ENCODE measurements at regions not wholly inside any gene's neighbourhood (a gene's known extent, or its start where the extent isn't known, plus 50 kb on each side); places are given as distances from the start of the nearest gene placed in this dataset.

GRCh38 chr10:31707093-31708039, 221.3 kb downstream of the ARHGAP12 start:
- POLR2A ChIA-PET, result interaction anchor here (0.7 to 0.9 kb wide), 3 partner anchors 43 to 577 kb away, joined by 3 to 5 read pairs (median 4); no protein-coding TSS in a partner anchor
- DNase-seq, result peak; percentile 62
- peaks cover 3% of the 10 kb centered on the region for H3K27me3 Mint-ChIP-seq
- peak overlapping the region; percentile 31 for H3K4me3 Mint-ChIP-seq
- peaks cover 26% of the 10 kb centered on the region for H3K9me3 Mint-ChIP-seq
- H3K4me1 Mint-ChIP-seq, result peaks cover 32% of the 10 kb centered on the region
- peaks cover 6% of the 10 kb centered on the region for H3K36me3 Mint-ChIP-seq (ENCODE audit: low read depth)
- CTCF ChIA-PET, result interaction anchor here (0.7 kb wide), 1 partner anchor 22 kb away, joined by 4 read pairs; no protein-coding TSS in a partner anchor
- peak overlapping the region; percentile 78 for H3K27ac Mint-ChIP-seq

DNA sequence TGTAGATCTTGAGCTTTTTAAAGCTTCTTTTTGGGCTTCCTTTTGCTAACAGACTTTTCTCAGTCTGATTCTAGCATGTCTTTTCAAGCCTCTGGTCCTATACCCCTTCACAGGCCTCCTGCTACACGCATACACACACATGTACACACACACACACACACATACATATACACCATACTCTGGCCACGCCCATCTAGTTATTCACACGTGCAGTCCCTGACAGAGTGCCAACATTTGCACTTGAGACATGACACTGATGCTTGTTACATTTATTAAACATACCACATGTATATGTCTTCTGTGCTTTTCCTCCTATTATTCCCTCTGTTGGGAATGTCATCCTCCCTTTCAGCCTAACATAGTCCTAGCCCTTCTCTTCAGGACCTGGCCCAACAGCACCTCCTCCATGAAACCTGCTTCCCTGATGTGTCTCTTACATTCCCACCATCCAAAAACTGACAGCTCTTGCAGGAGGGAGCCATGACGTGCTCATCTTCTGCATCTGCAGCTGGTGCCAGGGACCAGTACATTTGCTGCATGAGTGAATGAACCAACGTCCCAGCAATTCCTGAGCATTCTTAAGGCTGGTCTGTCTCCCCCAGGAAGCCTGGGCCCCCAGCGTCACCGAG, 222.1 kb downstream of the ARHGAP12 start:
- ChIA-PET POLR2A (interaction anchor here (0.9 kb wide), 1 partner anchor 54 kb away, joined by 5 read pairs; no protein-coding TSS in a partner anchor), CTCF (interaction anchor here (0.7 kb wide), 1 partner anchor 23 kb away, joined by 4 read pairs; no protein-coding TSS in a partner anchor)
- peak overlapping the region; percentile 2 for H3K27ac Mint-ChIP-seq

GRCh38 chr10:31705136-31705535, 223.5 kb downstream of the ARHGAP12 start:
- no peak for DNase-seq
- H3K4me3 Mint-ChIP-seq, result no peak overlapping the region
- ChIA-PET POLR2A (no interaction called here), CTCF (no interaction called here)
- H3K36me3 Mint-ChIP-seq (ENCODE audit: low read depth), result no peaks in the 10 kb centered on the region
- peaks cover 32% of the 10 kb centered on the region for H3K4me1 Mint-ChIP-seq
- H3K27ac Mint-ChIP-seq, result no peak overlapping the region
- H3K27me3 Mint-ChIP-seq, result no peaks in the 10 kb centered on the region
- peaks cover 20% of the 10 kb centered on the region for H3K9me3 Mint-ChIP-seq

More for the DNA sequence above, 222.1 kb downstream of the ARHGAP12 start:
- Mint-ChIP-seq H3K27me3 (peaks cover under 1% of the 10 kb centered on the region), H3K9me3 (peaks cover 24% of the 10 kb centered on the region), H3K4me3 (no peak overlapping the region), H3K36me3 (ENCODE audit: low read depth) (peaks cover 3% of the 10 kb centered on the region), H3K4me1 (peaks cover 32% of the 10 kb centered on the region)
- DNase-seq, result no peak

- POLR2A ChIA-PET, result no interaction called here
- no peaks in the 10 kb centered on the region for H3K27me3 Mint-ChIP-seq
- H3K4me1 Mint-ChIP-seq, result peaks cover 32% of the 10 kb centered on the region
- no peak overlapping the region for H3K4me3 Mint-ChIP-seq
- CTCF ChIA-PET, result no interaction called here
- no peak overlapping the region for H3K27ac Mint-ChIP-seq
- no peaks in the 10 kb centered on the region for H3K36me3 Mint-ChIP-seq (ENCODE audit: low read depth)
- peaks cover 15% of the 10 kb centered on the region for H3K9me3 Mint-ChIP-seq
- DNase-seq, result no peak
These were observed 224.4 kb downstream of the ARHGAP12 start for GRCh38 chr10:31704195-31704594.

GRCh38 chr10:31702954-31703353, 225.7 kb downstream of the ARHGAP12 start:
- Mint-ChIP-seq H3K36me3 (ENCODE audit: low read depth) (no peaks in the 10 kb centered on the region), H3K27me3 (no peaks in the 10 kb centered on the region), H3K27ac (no peak overlapping the region), H3K4me3 (no peak overlapping the region), H3K9me3 (peaks cover 15% of the 10 kb centered on the region), H3K4me1 (peaks cover 21% of the 10 kb centered on the region)
- POLR2A ChIA-PET, result no interaction called here
- CTCF ChIA-PET, result no interaction called here
- no peak for DNase-seq

GRCh38 chr10:31702005-31702404, 226.6 kb downstream of the ARHGAP12 start:
- Mint-ChIP-seq H3K9me3 (peaks cover 15% of the 10 kb centered on the region), H3K4me3 (no peak overlapping the region), H3K36me3 (ENCODE audit: low read depth) (no peaks in the 10 kb centered on the region), H3K4me1 (peaks cover 11% of the 10 kb centered on the region), H3K27ac (no peak overlapping the region), H3K27me3 (no peaks in the 10 kb centered on the region)
- POLR2A ChIA-PET, result no interaction called here
- no peak for DNase-seq
- CTCF ChIA-PET, result no interaction called here

DNA sequence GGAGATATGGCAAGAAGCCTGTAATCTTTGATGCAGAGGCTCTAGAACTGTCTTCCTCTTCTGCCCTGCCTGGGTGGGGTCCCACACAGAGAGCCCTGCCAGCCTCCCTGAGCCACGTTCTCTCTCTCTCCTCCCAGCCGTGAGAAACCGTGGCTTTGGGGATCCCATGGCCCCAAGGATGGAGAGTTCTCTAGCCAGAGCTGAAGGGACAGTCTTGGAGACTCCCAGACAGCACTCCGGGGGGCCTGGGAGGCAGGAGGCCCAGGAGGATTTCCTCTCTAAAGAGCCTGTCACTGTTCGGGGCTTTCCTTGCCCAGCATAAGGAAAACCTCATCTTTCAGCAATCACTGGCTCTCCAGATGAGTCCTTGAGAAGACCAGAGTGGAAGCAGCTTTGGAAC, 227.1 kb downstream of the ARHGAP12 start:
- Mint-ChIP-seq H3K9me3 (peaks cover 15% of the 10 kb centered on the region), H3K27ac (no peak overlapping the region), H3K4me1 (peaks cover 6% of the 10 kb centered on the region), H3K27me3 (no peaks in the 10 kb centered on the region), H3K36me3 (ENCODE audit: low read depth) (no peaks in the 10 kb centered on the region), H3K4me3 (no peak overlapping the region)
- POLR2A ChIA-PET, result no interaction called here
- DNase-seq, result no peak
- CTCF ChIA-PET, result no interaction called here

- DNase-seq, result no peak
- CTCF ChIA-PET, result interaction anchor here (0.6 kb wide), 1 partner anchor 982 kb away, joined by 3 read pairs; no protein-coding TSS in a partner anchor
- Mint-ChIP-seq H3K4me1 (peaks cover 2% of the 10 kb centered on the region), H3K27me3 (no peaks in the 10 kb centered on the region), H3K4me3 (no peak overlapping the region), H3K9me3 (peaks cover 15% of the 10 kb centered on the region), H3K36me3 (ENCODE audit: low read depth) (no peaks in the 10 kb centered on the region), H3K27ac (no peak overlapping the region)
- POLR2A ChIA-PET, result no interaction called here
These were observed 228.4 kb downstream of the ARHGAP12 start for GRCh38 chr10:31700181-31700611.

- CTCF ChIA-PET, result no interaction called here
- no peak overlapping the region for H3K4me3 Mint-ChIP-seq
- H3K27me3 Mint-ChIP-seq, result no peaks in the 10 kb centered on the region
- no peak for DNase-seq
- H3K9me3 Mint-ChIP-seq, result peaks cover 7% of the 10 kb centered on the region
- no peaks in the 10 kb centered on the region for H3K4me1 Mint-ChIP-seq
- H3K36me3 Mint-ChIP-seq (ENCODE audit: low read depth), result no peaks in the 10 kb centered on the region
- H3K27ac Mint-ChIP-seq, result no peak overlapping the region
- POLR2A ChIA-PET, result no interaction called here
These were observed 230.3 kb downstream of the ARHGAP12 start for GRCh38 chr10:31698181-31698830.

DNA sequence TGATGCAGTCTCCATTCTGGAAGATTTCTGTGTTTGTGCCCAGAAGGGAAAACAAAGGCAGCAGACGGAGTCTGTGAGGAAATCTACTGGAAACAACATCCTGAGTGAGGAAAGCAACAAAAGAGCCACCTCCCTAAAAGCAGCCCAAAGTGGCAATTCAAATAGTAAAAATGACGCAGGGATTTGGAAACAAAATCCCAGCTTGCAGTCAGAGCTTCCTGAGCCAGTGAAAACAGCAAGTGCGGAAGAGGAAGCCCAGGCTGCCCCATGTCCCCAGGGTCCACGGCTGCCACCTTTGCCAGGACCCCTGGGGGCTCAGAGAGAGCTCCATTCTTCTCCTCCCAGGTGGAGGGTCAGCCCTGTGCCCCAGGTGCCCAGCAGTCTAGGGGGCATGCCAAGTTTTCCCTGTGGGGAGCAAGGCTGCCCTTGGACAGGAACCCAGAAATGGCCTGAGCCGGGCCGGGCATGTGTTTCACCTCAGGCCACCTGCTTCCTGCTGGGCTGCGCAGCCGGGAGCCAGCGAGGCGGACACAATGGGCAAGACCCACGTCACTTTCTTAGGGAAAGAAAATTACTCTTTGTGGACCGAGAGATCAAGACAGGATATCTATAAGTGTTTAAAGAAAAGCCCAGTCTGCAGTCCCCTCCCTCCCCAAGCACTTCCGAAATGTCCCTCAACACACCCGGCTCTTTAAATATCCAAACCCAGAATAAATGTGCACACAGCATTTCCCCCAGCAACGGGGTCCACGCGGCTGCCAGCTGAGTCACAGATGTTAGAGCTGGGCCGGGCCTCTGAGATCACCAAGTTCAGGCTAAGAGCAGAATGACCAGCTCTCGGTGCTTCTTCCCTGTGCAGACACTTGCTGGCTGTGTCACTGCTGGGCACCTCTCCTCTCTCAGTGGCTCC, 231.1 kb downstream of the ARHGAP12 start:
- ChIA-PET POLR2A (no interaction called here), CTCF (no interaction called here)
- Mint-ChIP-seq H3K27ac (no peak overlapping the region), H3K36me3 (ENCODE audit: low read depth) (no peaks in the 10 kb centered on the region), H3K9me3 (peaks cover 3% of the 10 kb centered on the region), H3K4me1 (no peaks in the 10 kb centered on the region), H3K27me3 (no peaks in the 10 kb centered on the region), H3K4me3 (no peak overlapping the region)
- DNase-seq, result no peak

GRCh38 chr10:31694929-31695837, 233.4 kb downstream of the ARHGAP12 start:
- POLR2A ChIA-PET, result no interaction called here
- no peak for DNase-seq
- CTCF ChIA-PET, result no interaction called here
- no peaks in the 10 kb centered on the region for H3K36me3 Mint-ChIP-seq (ENCODE audit: low read depth)
- H3K27ac Mint-ChIP-seq, result no peak overlapping the region
- H3K4me3 Mint-ChIP-seq, result no peak overlapping the region
- H3K9me3 Mint-ChIP-seq, result no peaks in the 10 kb centered on the region
- no peaks in the 10 kb centered on the region for H3K4me1 Mint-ChIP-seq
- no peaks in the 10 kb centered on the region for H3K27me3 Mint-ChIP-seq
